ENCODE measurements at regions not wholly inside any gene's neighbourhood (a gene's known extent, or its start where the extent isn't known, plus 50 kb on each side); places are given as distances from the start of the nearest gene placed in this dataset.

DNA sequence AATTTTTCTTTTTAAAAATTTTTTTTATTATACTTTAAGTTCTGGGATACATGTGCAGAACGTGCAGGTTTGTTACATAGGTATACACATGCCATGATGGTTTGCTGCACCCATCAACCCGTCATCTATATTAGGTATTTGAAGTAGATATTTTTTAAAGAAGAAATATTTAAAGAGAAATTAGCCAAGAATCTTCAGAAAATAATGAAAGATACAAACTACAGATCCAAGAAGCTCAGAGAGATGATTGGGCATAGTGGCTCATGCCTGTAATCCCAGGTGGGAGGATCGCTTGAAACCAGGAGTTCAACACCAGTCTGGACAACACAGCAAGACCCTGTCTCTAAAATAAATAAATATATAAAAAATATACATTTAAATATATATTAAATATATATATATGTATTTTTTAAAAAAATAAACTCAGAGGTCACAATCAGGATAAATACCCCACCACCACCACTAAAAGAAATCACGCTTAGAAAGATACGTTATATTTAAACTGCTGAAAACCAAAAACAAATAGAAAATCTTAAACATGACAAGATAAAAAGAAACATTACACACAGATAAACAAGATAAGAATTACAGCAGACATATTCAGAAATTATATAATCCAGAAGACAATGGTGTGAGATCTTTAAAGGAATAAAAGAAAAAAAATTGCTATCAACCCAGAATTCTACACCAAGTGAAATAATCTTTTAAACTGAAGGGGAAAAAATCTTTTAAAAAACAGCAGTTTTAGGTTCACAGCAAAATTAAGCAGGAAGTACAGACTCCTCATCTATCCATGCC, 57.5 kb downstream of the CSF2 start:
- DNase-seq, result no peak

DNA sequence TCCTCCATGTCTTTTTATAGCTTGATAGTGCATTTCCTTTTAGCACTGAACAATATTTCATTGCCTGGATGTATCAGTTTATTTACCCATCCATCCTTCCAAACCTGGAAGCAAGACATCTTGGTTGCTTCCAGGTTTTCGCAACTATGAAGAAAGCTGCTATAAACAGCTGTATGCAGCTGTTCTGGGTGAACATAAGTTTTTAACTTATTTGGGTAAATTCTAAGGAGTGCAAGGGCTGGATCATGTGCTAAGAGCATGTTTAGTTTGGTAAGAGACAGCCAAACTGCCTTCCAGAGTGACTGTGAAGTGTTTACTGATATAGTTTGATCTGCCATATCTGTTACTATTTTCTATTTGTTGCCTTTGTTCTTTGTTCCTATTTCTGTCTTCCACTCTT, 58.5 kb downstream of the CSF2 start:
- no peak for DNase-seq

DNA sequence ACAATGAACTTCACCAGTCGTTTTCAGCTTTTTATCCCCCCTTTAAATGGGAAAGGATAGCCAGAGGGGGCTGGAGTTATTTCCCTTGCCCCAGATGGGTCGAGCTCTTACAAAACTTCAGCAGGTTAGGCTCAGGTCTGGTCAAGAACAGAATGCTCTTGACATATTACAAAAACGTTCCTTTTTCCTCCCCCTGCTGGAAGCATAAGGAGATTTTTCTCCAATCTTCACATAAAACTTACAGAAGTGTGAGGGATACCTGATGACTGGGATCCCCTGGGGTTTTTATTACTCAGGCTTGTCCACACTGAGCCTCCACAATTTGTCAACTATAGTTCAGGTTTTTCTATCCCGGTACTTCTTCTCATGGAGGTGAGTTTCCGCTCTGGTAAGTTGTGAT, 60.8 kb downstream of the CSF2 start:
- peak; percentile 43 for DNase-seq

DNA sequence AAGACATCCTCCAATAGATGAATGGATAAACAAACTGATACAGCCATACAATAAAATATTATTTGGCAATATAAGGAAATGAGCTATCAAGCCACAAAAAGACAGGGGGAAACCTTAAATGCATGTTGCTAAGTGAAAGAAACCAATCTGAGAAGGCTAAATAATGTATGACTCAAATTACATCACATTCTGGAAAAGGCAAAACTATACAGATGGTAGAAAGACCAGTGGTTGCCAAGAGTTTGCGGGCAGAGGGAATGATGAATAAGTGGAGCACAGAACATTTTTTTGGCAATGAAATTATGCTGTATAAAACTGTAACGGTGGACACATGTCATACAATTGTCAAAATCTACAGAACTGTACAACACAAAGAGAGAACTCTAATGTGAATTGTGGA, 63.3 kb downstream of the CSF2 start:
- DNase-seq, result no peak

DNA sequence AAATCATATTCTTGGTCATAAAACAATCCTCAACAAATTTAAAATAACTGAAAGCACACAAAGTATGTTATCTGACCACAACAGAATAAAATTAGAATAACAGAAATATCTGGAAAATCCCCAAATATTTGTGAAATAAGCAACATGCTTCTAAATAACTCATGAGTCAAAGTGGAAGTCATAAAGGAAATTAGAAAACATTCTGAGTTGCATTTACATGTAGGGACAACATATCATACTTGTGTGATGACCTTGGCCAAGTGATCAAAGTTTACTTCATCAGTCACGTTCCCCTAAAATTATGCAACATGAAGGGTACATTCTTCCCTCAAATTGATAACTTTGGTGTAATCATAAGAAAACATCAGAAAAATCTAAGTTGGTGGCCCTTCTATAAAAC, 64.7 kb downstream of the CSF2 start:
- no peak for DNase-seq

All from hematopoietic multipotent progenitor cell treated with erythropoietin and hydrocortisone succinate and interleukin-3 and kit ligand, for 6 days (in vitro differentiated cells).